Stomach (tissue), 8 donors: ENCODE measurements at regions not wholly inside any gene's neighbourhood (a gene's known extent, or its start where the extent isn't known, plus 50 kb on each side); places are given as distances from the start of the nearest gene placed in this dataset.
"Not testable (repeated sequence)": the region's sequence is repeated elsewhere in the genome, so short reads cannot be mapped to it uniquely, and the experiment has no call there.

ENCODE experiments used
- DNase-seq, 2 donors: peaks; one replicate each; pipeline versions ENCODE4 v3.0.0 to v3.0.0-alpha.2; 2013 to 2019
- H3K27ac ChIP-seq, 5 donors: fragments of 200-600 bp in 4 of 5; sonication (generic) in 4 of 5; one replicate each; pipeline ENCODE4 v1.5.1; 2013 to 2019; ENCODE audit warnings: mild to moderate bottlenecking in 1 of 5, moderate library complexity in 1 of 5
- H3K27me3 ChIP-seq, 3 donors: fragments of 200-600 bp; sonication (generic); one replicate each; pipeline ENCODE4 v1.5.1; 2017 to 2019; ENCODE audit warnings: mixed run types in 1 of 3
- H3K36me3 ChIP-seq, 4 donors: fragments of 200-600 bp; sonication (generic); 1 replicate in 3 of 4; 2 replicates in 1 of 4; pipeline ENCODE4 v1.5.1; 2016 to 2019
- H3K4me1 ChIP-seq, 4 donors: fragments of 200-600 bp; sonication (generic); one replicate each; pipeline ENCODE4 v1.5.1; 2016 to 2019
- H3K4me3 ChIP-seq, 4 donors: fragments of 200-600 bp; sonication (generic) in 3 of 4; one replicate each; pipeline ENCODE4 v1.5.1; 2016 to 2019; ENCODE audit warnings: mild to moderate bottlenecking in 1 of 4
- H3K9me3 ChIP-seq, 4 donors: fragments of 200-600 bp; sonication (generic); one replicate each; pipeline ENCODE4 v1.5.1; 2016 to 2019
- EP300 ChIP-seq: sonication (generic); formaldehyde crosslinking; IDR thresholded peaks from one replicate; pipeline ENCODE4 v1.6.1; 2017; ENCODE audit warnings: antibody characterized with exemption
- POLR2A ChIP-seq, 4 donors: fragments of 450-650 bp; IDR thresholded peaks; one replicate each; pipeline ENCODE4 v1.6.1; 2016; ENCODE audit warnings: antibody characterized with exemption in 4 of 4, control low read depth in 2 of 4, mild to moderate bottlenecking in 1 of 4, moderate library complexity in 1 of 4
- POLR2AphosphoS5 ChIP-seq, 3 donors: sonication (generic); formaldehyde crosslinking; IDR thresholded peaks; one replicate each; pipeline ENCODE4 v1.6.1; 2016; ENCODE audit warnings: antibody characterized with exemption in 3 of 3
- WGBS, 5 donors: extraction: QIAGEN DNeasy Blood & Tissue Kit in 3 of 5; methylation state at CpG; one replicate each; pipeline versions ENCODE4 v1.1.5 to v1.1.7; 2013 to 2018; 5-methylcytosine and 5-hydroxymethylcytosine counted together
- intact Hi-C: fragments of 100-400 bp; cut with DNase I; formaldehyde crosslinking; loops from one replicate; pipeline ENCODE4 v1.15.1; 2023; ENCODE audit warnings: low total_unique reads
- TF ChIP-seq, protein P1 (sequence below), 7 experiments: fragments of 450-650 bp in 4 of 7; fragments of 200-600 bp in 3 of 7; sonication (generic) in 3 of 7; IDR thresholded peaks; one replicate each; pipeline ENCODE4 v1.5.1; 2016 to 2019; ENCODE audit warnings: antibody characterized with exemption in 7 of 7, control low read depth in 2 of 7, mild to moderate bottlenecking in 1 of 7
- donor health status: healthy with polysubstance abuse.
- donor health status: Bipolar disorder and iron deficiency.
- donor health status: healthy.

- no peak overlapping the region for H3K27ac ChIP-seq
- H3K9me3 ChIP-seq = peaks cover 0 to 11% (median 6%) of the 10 kb centered on the region in 4 donors
- no peak overlapping the region for H3K4me3 ChIP-seq
- 52 to 80% (median 66%) methylated on average over 4 of the region's 4 CpGs for WGBS, 5 donors
- intact Hi-C loops = no loop called here
- no peak for TF ChIP-seq EP300
- TF ChIP-seq, protein P1, sequence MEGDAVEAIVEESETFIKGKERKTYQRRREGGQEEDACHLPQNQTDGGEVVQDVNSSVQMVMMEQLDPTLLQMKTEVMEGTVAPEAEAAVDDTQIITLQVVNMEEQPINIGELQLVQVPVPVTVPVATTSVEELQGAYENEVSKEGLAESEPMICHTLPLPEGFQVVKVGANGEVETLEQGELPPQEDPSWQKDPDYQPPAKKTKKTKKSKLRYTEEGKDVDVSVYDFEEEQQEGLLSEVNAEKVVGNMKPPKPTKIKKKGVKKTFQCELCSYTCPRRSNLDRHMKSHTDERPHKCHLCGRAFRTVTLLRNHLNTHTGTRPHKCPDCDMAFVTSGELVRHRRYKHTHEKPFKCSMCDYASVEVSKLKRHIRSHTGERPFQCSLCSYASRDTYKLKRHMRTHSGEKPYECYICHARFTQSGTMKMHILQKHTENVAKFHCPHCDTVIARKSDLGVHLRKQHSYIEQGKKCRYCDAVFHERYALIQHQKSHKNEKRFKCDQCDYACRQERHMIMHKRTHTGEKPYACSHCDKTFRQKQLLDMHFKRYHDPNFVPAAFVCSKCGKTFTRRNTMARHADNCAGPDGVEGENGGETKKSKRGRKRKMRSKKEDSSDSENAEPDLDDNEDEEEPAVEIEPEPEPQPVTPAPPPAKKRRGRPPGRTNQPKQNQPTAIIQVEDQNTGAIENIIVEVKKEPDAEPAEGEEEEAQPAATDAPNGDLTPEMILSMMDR (IDR thresholded peaks at IDR 0.05) = no peak
- no peak for TF ChIP-seq POLR2AphosphoS5 (IDR thresholded peaks at IDR 0.05)
- no peak for TF ChIP-seq POLR2A (IDR thresholded peaks at IDR 0.05)
- H3K36me3 ChIP-seq = no peaks in the 10 kb centered on the region
- no peak for DNase-seq
- H3K27me3 ChIP-seq = no peaks in the 10 kb centered on the region
- H3K4me1 ChIP-seq = no peaks in the 10 kb centered on the region
Observed at GRCh38 chr14:28629328-28630004, 137.1 kb upstream of the FOXG1 start.

DNA sequence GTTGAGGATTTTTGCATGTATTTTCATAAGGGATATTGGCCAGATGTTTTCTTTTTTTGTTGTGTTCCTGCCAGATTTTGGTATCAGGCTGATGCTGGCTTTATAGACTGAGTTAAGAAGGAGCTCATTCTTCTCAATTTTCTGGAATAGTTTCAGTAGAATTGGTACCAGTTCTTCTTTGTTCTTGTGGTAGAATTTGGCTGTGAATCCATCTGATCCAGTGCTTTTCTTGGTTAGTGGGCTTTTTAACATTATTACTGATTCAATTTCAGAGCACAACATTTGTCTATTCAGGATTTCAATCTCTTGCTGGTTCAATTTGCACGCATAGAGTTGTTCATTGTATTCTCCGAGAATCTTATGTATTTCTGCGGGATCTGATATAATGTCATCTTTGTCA, 136.5 kb upstream of the FOXG1 start:
- Histone ChIP-seq H3K4me3 (no peak overlapping the region), H3K9me3 (peaks cover 0 to 11% (median 6%) of the 10 kb centered on the region in 4 donors), H3K36me3 (no peaks in the 10 kb centered on the region), H3K4me1 (no peaks in the 10 kb centered on the region), H3K27ac (no peak overlapping the region), H3K27me3 (no peaks in the 10 kb centered on the region)
- DNase-seq = no peak
- TF ChIP-seq POLR2A (IDR thresholded peaks at IDR 0.05) (no peak), EP300 (no peak), POLR2AphosphoS5 (IDR thresholded peaks at IDR 0.05) (no peak)
- TF ChIP-seq, protein P1 (IDR thresholded peaks at IDR 0.05) = no peak
- intact Hi-C loops = no loop called here
- 91 to 97% (median 94%) methylated on average over 3 of the region's 3 CpGs for WGBS, 5 donors

- H3K27me3 ChIP-seq = no peaks in the 10 kb centered on the region
- H3K36me3 ChIP-seq = no peaks in the 10 kb centered on the region
- whole genome bisulfite sequencing, 5 donors = 3 to 5% (median 4%) methylated on average over 7 of the region's 7 CpGs
- peaks cover 0 to 11% (median 6%) of the 10 kb centered on the region in 4 donors for H3K9me3 ChIP-seq
- H3K4me3 ChIP-seq = no peak overlapping the region
- TF ChIP-seq, protein P1 (IDR thresholded peaks at IDR 0.05) = peak in 3 of 7 experiments; percentile 23 to 33 (median 24)
- no peak for TF ChIP-seq POLR2AphosphoS5 (IDR thresholded peaks at IDR 0.05)
- TF ChIP-seq POLR2A (IDR thresholded peaks at IDR 0.05) = no peak
- H3K27ac ChIP-seq = no peak overlapping the region
- intact Hi-C loops = no loop called here
- peak in 1 of 2 donors; percentile 53 for DNase-seq
- no peaks in the 10 kb centered on the region for H3K4me1 ChIP-seq
Observed at GRCh38 chr14:28635387-28635786, 131.2 kb upstream of the FOXG1 start.

- H3K4me1 ChIP-seq, H3K4me3 ChIP-seq, H3K36me3 ChIP-seq, H3K27ac ChIP-seq, H3K27me3 ChIP-seq, intact Hi-C loops, DNase-seq: not testable (repeated sequence)
- WGBS, 5 donors = 52 to 63% (median 60%) methylated on average over 2 of the region's 2 CpGs
- H3K9me3 ChIP-seq = peaks cover 0 to 13% (median 6%) of the 10 kb centered on the region in 4 donors
Observed at GRCh38 chr14:28635816-28636215, 130.8 kb upstream of the FOXG1 start.

DNA sequence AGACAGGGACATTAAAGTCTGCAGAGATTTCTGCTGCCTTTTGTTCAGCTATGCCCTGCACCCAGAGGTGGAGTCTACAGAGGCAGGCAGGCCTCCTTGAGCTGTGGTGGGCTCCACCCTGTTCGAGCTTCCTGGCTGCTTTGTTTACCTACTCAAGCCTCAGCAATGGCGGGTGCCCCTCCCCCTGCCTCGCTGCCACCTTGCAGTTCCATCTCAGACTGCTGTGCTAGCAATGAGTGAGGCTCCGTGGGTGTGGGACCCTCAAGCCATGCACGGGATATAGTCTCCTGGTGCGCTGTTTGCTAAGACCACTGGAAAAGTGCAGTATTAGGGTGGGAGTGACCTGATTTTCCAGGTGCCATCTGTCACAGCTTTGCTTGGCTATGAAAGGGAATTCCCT, 125.4 kb upstream of the FOXG1 start:
- intact Hi-C loops, H3K4me3 ChIP-seq, H3K27ac ChIP-seq, H3K4me1 ChIP-seq, H3K27me3 ChIP-seq, DNase-seq, H3K9me3 ChIP-seq, H3K36me3 ChIP-seq: not testable (repeated sequence)
- 75 to 100% (median 83%) methylated on average over 3 to 6 of the region's 6 CpGs for WGBS, 5 donors
